GM10266 (cell line): ENCODE measurements at regions not wholly inside any gene's neighbourhood (a gene's known extent, or its start where the extent isn't known, plus 50 kb on each side); places are given as distances from the start of the nearest gene placed in this dataset.
"Not testable (repeated sequence)": the region's sequence is repeated elsewhere in the genome, so short reads cannot be mapped to it uniquely, and the experiment has no call there.

Experiments
- DNase-seq: peaks from one replicate; pipeline ENCODE4 v3.0.0; 2012; ENCODE audit errors: extremely low spot score
- TF ChIP-seq, protein P1 (sequence below): IDR thresholded peaks from 2 replicates; pipeline ENCODE4 v1.5.1; 2012; ENCODE audit warnings: mild to moderate bottlenecking, low read depth; ENCODE audit not compliant: control insufficient read depth, insufficient read depth; ENCODE audit errors: missing control alignments

DNA sequence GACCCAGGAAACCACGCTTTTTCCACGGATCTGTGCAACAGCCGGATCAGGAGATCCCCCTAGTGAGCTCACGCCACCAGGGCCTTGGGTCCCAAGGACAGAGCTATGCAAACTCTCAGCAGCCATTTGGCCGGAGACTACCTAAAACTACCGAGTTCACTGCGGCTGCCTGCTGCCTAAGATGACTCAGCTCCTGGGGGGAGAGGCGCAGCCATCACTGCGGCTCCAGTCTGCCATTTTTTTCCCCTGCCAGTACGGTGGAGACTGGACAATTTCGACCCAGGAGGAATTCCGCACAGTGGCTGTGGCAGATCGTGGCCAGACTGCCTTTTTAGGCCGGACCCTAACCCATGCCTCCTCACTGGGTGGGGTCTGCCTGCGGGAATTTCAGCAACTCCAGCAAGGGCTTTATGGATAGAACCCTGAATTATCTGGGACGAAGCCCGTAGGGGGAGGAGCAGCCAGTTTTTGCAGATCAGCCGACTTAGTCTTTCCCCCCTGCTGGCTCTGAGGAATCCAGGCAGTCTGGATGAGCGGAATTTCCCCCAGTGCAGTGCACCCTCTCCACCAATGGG, 424.9 kb upstream of the UBE2E3 start:
- TF ChIP-seq, protein P1, sequence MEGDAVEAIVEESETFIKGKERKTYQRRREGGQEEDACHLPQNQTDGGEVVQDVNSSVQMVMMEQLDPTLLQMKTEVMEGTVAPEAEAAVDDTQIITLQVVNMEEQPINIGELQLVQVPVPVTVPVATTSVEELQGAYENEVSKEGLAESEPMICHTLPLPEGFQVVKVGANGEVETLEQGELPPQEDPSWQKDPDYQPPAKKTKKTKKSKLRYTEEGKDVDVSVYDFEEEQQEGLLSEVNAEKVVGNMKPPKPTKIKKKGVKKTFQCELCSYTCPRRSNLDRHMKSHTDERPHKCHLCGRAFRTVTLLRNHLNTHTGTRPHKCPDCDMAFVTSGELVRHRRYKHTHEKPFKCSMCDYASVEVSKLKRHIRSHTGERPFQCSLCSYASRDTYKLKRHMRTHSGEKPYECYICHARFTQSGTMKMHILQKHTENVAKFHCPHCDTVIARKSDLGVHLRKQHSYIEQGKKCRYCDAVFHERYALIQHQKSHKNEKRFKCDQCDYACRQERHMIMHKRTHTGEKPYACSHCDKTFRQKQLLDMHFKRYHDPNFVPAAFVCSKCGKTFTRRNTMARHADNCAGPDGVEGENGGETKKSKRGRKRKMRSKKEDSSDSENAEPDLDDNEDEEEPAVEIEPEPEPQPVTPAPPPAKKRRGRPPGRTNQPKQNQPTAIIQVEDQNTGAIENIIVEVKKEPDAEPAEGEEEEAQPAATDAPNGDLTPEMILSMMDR, result no peak

DNA sequence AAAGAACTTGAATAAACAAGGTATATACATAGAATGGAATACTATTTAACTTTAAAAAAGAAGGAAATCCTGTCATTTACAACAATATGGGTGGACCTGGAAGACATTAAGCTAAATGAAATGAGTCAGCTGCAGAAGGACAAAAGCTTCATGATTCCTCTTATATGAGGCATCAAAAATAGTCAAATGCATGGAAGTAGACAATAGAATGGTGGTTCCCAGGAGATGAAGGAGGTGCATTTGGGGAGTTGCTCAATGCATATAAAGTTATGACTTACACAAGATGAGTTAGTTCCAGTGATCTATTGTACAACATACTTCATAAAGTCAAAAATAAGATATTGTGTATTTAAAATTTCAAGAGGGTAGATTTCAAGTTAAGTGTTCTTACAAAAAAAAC, 426.1 kb upstream of the UBE2E3 start:
- no peak for DNase-seq
- TF ChIP-seq, protein P1, result no peak

More for the DNA sequence above, 424.9 kb upstream of the UBE2E3 start:
- no peak for DNase-seq

DNA sequence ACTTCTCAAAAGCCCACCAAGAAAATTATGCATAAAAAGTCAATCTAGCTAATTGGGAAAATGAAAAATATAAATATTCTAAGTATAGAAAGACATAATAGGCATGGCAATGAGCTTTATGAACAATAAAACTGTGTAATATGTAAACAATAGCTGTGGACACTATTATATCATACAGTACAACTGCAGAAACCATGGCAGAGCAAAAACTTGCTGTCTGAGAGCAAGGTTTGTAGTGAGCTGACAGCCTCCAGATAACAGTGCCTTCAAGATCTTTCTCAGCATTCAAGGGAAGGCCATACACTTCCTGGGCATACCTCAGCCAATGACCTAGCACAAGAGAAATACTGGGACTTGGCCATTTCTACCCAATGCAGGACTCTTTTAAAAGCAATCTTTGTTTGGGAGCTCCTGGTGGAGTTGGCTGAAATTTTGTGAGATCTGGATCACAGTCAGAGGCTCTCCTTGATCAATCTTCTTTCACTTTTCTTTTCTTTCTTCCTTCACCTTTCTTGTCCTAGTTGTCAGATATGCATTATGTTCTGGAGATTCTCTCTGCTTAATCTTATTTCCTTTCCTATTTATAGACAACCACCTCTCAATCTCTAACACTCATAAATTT, 427.2 kb upstream of the UBE2E3 start:
- TF ChIP-seq, protein P1, result no peak

DNA sequence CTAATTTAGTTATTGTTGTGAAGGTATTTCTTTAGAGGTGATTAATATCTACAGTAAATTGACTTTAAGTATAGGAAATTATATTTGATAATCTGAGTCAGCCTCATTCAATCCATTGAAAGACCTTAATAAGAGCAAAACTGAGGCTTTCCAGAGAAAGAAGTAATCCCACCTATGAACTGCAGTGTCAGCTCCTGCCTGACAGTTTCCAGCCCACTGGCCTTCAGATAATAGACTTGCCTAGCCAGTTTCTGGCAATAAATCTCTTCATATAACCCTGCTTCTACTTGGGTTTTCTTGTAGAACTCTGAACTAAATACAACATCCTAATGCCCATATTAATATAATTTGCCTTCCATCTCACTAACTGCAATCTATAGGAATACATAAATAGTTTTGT, 437.9 kb upstream of the UBE2E3 start:
- DNase-seq, result no peak
- TF ChIP-seq, protein P1, result no peak

More for the DNA sequence above, 427.2 kb upstream of the UBE2E3 start:
- no peak for DNase-seq

DNA sequence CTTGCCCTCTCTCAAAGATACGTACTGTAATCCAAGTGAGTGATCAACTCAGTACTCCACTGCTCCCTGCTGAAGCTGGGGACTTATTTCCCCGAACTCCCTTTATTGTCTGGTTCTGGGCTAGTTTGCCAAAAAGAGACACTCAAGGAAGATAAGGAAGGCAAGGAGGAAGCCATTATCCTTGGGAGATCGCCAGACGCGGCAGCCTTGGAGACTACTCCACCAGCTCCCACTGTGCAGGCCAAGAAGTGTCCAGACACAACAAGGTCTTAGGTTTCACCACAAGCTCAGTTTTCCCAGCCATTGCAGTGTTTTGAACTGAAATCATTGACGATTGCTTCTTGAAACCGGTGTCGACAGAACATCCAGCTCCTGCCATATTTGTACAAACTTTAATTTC, 439.6 kb upstream of the UBE2E3 start:
- no peak for DNase-seq
- TF ChIP-seq, protein P1, result no peak

DNA sequence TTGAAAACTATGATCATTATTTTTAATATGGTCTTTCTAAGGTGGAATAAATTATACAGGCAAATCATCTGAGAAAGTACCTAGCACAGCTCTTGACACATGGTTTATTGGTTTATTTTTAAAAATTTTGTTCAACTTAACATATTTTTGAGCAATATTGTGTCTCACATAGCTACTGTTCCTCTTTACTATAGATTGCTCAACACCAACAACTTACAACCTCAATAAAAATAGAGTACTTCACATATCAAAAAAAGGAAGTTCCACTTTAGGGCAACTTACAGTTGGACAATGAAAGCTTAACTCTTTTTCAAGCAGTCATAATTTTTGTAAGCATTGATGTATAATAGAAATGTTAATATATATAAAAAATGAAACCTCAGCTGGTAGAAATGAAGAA, 440.9 kb upstream of the UBE2E3 start:
- TF ChIP-seq, protein P1, result no peak
- DNase-seq, result no peak

DNA sequence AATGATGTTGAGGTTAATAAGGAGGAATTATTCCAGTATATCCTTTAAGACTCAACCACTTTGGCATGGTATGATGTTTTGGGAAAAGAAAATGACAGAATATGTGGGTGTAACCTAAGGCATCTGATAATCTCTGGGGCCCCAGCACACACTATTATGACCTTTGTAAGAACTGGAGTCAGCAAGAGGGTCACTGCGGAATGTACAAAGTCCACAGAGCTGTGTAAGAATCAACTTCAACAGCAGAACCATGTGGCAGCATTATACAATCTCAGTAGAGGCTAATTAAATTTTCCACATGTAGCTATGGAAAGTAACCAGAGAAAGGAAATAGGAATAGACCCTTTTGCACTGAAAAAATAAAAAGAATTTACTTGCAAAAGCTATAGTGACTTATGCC, 445.1 kb upstream of the UBE2E3 start:
- TF ChIP-seq, protein P1, result no peak
- DNase-seq, result no peak

DNA sequence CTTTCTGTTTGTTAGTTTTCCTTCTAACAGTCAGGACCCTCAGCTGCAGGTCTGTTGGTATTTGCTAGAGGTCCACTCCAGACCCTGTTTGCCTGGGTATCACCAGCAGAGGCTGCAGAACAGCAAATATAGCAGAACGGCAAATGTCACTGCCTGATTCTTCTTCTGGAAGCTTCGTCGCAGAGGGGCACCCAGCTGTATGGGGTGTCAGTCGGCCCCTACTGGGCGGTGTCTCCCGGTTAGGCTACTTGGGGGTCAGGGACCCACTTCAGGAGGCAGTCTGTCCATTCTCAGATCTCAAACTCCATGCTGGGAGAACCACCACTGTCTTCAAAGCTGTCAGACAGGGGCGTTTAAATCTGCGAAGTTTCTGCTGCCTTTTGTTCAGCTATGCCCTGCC, 448.6 kb upstream of the UBE2E3 start:
- not testable (repeated sequence) for DNase-seq
